Sigmoid colon (tissue), 4 donors: ENCODE measurements at regions not wholly inside any gene's neighbourhood (a gene's known extent, or its start where the extent isn't known, plus 50 kb on each side); places are given as distances from the start of the nearest gene placed in this dataset.

ENCODE experiments used
- CTCF ChIP-seq, 4 experiments: fragments of 450-650 bp in 3 of 4; fragments of 200-600 bp in 1 of 4; IDR thresholded peaks; one replicate each; pipeline ENCODE4 v1.5.1; 2016 to 2019; ENCODE audit warnings: antibody characterized with exemption in 4 of 4, mild to moderate bottlenecking in 3 of 4, moderate library complexity in 2 of 4
- EP300 ChIP-seq, 4 donors: sonication (generic); formaldehyde crosslinking; IDR thresholded peaks; one replicate each; pipeline ENCODE4 v1.6.1; 2017; ENCODE audit warnings: antibody characterized with exemption in 4 of 4
- POLR2A ChIP-seq, 2 donors: fragments of 450-650 bp; IDR thresholded peaks; one replicate each; pipeline ENCODE4 v1.6.1; 2016; ENCODE audit warnings: antibody characterized with exemption in 2 of 2, mild to moderate bottlenecking in 2 of 2, moderate library complexity in 2 of 2
- POLR2AphosphoS5 ChIP-seq, 4 donors: sonication (generic); formaldehyde crosslinking; IDR thresholded peaks; one replicate each; pipeline ENCODE4 v1.6.1; 2017; ENCODE audit warnings: antibody characterized with exemption in 4 of 4

- TF ChIP-seq CTCF (IDR thresholded peaks at IDR 0.05) = no peak
- no peak for TF ChIP-seq POLR2AphosphoS5 (IDR thresholded peaks at IDR 0.05)
- TF ChIP-seq POLR2A (IDR thresholded peaks at IDR 0.05) = no peak
- no peak for TF ChIP-seq EP300 (IDR thresholded peaks at IDR 0.05)
Observed at GRCh38 chr3:36210840-36211651, 169.3 kb upstream of the STAC start.
